IPS-18c (cell line): ENCODE measurements at regions not wholly inside any gene's neighbourhood (a gene's known extent, or its start where the extent isn't known, plus 50 kb on each side); places are given as distances from the start of the nearest gene placed in this dataset.

ENCODE experiments used
- H3K4me3 ChIP-seq: 2 replicates; pipeline ENCODE4 v1.7.0; 2013; ENCODE audit warnings: low read depth, mild to moderate bottlenecking, low read length, moderate library complexity; ENCODE audit not compliant: insufficient read depth
- H3K9me3 ChIP-seq: one replicate; pipeline ENCODE4 v1.6.1; 2013; ENCODE audit warnings: mild to moderate bottlenecking, low read length, moderate library complexity; ENCODE audit not compliant: control insufficient read depth, insufficient read depth

DNA sequence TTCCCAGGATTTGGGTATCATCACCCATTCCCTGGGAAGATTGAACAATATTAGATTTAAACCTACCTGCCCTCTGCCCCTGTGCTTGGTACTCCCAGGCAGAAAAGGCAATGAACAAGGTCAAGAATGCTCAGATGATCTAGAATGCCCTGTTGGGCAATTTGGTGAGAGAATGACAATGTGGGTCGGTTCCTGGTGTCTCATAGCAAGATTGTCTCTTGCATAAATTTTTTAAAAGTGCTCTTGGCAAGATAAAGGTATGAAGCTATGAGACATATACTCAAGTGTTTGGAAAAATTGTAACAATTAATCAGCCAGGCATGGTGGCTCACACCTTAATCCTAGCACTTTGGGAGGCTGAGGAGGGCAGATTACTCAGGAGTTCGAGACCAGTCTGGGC lies 86.0 kb upstream of the OTX2 start:
- Histone ChIP-seq H3K4me3 (no peak overlapping the region), H3K9me3 (no peaks in the 10 kb centered on the region)

DNA sequence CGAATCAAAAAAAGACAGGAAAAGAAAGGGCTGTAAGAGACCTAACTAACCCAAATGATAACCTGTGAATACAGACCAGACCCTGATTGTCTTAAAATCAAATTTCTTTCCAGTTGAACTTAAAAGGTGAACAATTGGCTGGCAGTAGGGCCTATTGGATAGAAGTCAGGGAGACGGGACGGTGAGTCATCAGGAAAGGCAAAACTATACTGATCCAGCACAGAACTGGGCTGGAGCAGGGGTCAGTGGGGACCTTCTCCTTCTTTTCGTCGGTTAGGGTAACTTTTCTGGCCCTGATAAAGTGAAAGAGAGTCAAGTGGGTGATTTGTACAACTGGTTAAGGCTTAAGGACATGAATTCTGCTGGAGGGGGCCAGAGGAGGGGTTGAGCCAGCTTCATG lies 84.9 kb upstream of the OTX2 start:
- Histone ChIP-seq H3K9me3 (no peaks in the 10 kb centered on the region), H3K4me3 (peak overlapping the region; percentile 10; the same call in 1 of the 2 replicates)

DNA sequence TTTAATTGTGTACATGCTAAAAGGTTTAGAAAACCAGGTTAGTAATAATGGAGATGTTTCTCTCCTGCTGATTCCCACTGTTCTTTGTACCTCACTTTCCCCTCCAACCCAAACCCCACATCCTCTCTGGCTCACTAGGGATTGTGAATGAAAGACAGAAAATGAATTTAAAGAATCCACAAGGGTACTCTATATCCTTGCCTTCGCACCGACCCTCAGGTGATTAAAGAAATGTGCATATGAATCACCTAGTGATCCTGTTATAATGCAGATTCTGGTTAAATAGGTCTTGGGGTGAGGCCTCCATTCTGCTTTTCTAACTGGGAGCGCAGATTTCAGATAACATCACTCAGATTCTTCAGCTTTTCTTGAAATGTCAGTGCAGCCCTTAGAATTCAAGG lies 84.3 kb upstream of the OTX2 start:
- Histone ChIP-seq H3K9me3 (no peaks in the 10 kb centered on the region), H3K4me3 (no peak overlapping the region; the same call in 1 of the 2 replicates)

GRCh38 chr14:56892959-56893358 lies 82.7 kb upstream of the OTX2 start:
- no peaks in the 10 kb centered on the region for H3K9me3 ChIP-seq

DNA sequence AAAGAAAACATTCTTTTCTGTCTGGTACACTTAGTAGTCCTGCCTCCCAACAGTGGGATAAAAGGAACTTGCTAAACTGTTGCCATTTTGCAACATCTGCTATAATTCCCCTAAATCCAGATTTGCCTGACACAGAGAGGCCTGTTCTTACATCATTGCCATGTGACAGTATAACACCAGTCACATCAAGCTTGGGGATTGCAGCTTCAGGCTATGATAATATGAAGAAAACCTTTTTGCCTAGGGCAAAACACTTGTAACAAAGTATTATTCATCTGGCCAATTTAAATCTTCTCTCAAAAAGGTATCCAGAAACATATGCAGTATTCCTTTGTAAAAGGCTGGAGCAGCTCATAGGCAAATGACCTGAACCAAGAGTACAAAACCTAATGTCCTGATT lies 80.9 kb upstream of the OTX2 start:
- no peaks in the 10 kb centered on the region for H3K9me3 ChIP-seq
- no peak overlapping the region for H3K4me3 ChIP-seq

More at GRCh38 chr14:56892959-56893358, 82.7 kb upstream of the OTX2 start:
- no peak overlapping the region for H3K4me3 ChIP-seq

DNA sequence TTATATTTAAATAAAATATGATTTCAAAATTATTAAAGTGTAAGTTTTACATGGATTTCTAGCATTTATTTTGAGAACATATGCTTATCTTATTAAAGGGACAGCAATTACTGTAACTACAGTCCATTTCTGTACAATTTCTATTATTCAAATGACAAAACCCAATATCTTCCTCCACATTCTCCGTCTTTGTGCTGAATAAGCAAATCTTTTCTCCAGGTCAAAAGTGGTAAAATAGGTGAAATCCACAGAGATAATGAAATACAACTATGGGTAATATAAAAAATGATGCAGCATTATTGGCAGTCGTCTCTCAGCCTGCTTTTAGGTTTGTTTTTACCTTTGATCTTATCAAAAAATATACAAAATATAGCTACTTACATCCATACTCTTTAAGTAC lies 79.4 kb upstream of the OTX2 start:
- Histone ChIP-seq H3K4me3 (no peak overlapping the region), H3K9me3 (no peaks in the 10 kb centered on the region)

GRCh38 chr14:56888274-56888673 lies 78.0 kb upstream of the OTX2 start:
- Histone ChIP-seq H3K9me3 (no peaks in the 10 kb centered on the region), H3K4me3 (no peak overlapping the region)

DNA sequence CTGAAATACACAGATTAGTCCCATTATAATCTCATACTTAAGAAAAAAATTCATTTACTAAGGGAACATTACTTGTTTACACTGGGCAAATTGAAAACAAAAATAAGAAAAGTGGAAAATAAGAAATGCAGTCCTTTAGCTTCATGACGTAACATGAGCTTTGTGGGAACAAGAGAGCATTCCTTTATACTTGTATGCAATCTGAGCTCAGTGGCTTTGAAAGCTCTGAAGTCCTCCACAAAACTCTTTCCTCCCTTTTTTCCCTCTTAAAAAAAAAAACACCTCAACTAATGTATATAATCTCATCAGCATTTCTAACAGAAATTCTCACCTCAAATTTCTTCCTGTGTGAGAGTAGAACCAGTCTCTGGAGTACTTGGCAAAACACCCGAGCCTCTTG lies 76.9 kb upstream of the OTX2 start:
- H3K4me3 ChIP-seq, result no peak overlapping the region
- no peaks in the 10 kb centered on the region for H3K9me3 ChIP-seq

DNA sequence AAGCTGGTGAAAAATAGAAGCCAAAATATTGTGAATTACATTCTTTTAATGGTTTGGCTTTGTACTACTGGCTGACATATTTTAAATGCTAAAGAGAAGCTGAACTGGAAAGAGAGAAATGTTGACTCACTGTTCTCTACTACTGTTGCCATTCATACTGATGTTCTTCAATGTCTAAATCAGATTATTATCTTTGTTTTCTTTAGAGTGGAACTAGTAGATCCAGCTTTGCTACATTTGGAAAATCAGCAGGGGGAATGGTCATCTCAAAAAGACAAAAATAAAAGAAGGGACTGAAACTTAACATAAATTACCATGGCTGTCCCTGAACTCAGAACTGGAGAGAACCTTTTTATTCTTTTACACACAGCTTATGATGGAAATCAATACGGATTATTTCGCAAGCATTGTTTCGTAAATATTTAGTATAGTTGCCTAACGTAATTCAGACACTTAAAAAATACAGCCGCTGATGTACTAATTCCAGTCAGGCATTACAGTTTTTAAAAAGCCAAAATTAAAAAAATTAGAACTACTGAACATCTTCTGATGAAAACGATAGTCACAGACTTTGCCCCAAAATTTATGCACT lies 76.3 kb upstream of the OTX2 start:
- H3K9me3 ChIP-seq, result no peaks in the 10 kb centered on the region

DNA sequence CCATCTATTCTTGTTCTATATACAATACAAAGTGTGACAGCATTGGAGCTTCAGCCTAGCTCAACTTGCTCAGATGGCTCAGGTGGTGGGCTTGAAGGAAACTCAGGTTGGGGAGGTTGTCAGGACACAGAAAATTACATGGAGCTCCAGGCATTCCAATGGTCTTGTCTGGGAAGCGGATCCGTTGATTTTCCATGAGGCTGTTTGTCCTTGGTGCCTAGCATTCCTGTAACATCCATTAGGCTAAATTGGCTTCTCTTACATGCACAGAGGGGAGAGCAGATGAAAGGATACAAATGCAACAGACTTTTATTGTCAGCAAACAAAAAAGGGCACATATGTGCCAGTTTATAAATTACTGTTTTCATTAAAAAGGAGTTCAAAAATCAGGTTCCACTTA lies 75.5 kb upstream of the OTX2 start:
- Histone ChIP-seq H3K9me3 (no peaks in the 10 kb centered on the region), H3K4me3 (no peak overlapping the region)

More for the DNA sequence above, 76.3 kb upstream of the OTX2 start:
- H3K4me3 ChIP-seq, result no peak overlapping the region

- H3K4me3 ChIP-seq, result no peak overlapping the region
Measured at GRCh38 chr14:56884617-56885016, 74.3 kb upstream of the OTX2 start.

DNA sequence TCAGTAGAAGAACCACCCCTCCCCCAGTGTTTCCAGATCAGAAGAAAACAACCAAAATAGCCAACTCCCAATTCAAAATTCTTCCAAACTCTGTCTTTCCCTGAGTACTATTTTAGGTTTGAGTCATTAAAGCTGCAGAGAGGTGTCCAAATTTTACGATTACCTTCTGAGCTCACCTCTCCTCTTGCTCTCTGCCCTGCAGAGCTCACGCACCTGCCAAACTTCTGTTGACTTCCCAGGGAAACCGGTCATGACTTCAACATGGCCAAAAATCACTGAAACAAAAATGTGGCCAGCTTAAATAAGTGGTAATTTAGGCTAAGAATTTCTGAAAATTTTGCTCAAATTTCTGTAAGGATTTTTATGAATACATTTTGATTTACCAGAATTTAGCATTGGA lies 70.9 kb upstream of the OTX2 start:
- Histone ChIP-seq H3K4me3 (no peak overlapping the region), H3K9me3 (no peaks in the 10 kb centered on the region)

More at GRCh38 chr14:56884617-56885016, 74.3 kb upstream of the OTX2 start:
- H3K9me3 ChIP-seq, result no peaks in the 10 kb centered on the region

GRCh38 chr14:56878766-56879165 lies 68.5 kb upstream of the OTX2 start:
- Histone ChIP-seq H3K9me3 (no peaks in the 10 kb centered on the region), H3K4me3 (no peak overlapping the region)

DNA sequence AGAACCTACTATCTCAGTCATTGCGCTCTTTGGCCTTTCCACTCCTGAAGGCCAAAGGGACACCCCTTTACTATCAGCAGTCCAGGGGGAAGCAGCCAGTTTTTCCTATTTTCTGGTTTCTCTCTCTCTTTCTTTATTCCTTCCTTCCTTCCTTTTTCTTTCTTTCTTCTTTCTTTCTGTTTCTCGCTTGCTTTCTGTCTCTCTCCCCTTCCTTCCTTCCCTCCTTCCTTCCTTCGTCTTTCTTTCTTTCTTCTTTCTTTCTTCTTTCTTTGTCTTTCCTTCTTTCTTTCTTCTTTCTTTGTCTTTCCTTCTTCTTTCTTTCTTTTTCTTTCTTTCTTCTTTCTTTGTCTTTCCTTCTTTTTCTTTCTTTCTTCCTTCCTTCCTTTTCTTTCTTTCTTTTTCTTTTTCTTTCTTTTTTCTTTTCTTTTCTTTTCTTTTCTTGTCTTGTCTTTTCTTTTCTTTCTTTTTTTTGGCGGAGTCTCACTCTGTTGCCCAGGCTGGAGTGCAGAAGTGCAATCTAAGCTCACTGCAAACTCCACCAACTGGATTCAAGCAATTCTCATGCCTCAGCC lies 64.9 kb upstream of the OTX2 start:
- H3K9me3 ChIP-seq, result no peaks in the 10 kb centered on the region
- no peak overlapping the region for H3K4me3 ChIP-seq

DNA sequence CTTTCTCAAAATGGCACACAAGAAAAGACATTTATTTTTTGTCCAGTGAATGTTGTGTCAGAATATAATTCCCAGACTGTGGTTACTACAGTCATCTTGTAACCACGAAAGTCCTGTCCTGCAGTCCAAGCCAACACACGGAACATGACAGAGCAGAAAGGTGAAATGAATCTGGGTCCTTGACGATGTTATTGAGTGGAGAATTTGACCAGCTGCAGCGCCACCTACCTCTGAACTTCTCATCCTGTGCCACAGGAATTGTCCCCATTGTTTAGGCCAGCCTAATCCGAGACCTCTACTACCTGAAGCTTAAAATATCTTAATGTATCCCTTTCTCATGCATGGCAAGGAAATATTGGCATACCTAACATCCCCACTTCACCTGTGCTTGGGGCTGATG lies 64.1 kb upstream of the OTX2 start:
- Histone ChIP-seq H3K9me3 (no peaks in the 10 kb centered on the region), H3K4me3 (no peak overlapping the region)

DNA sequence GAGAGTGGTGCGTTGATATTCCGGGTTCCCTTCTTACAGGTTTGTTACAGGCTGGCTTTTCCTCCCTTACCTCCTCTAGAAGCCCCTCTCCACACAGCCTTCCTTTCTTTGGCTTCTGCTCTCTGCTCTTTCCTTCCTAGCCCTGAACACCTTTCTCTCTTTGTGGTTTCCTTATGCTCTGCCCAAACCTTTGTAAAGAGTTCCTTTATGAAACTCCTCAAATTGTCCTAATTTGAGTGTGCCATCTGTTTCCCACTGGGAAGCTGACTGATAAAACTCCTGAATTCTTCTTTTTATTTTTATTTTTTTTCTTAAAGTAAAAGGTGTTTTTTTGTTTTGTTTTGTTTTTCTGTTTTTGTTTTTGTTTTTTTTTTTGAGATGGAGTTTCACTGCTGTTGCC lies 60.1 kb upstream of the OTX2 start:
- no peak overlapping the region for H3K4me3 ChIP-seq
- H3K9me3 ChIP-seq, result no peaks in the 10 kb centered on the region

DNA sequence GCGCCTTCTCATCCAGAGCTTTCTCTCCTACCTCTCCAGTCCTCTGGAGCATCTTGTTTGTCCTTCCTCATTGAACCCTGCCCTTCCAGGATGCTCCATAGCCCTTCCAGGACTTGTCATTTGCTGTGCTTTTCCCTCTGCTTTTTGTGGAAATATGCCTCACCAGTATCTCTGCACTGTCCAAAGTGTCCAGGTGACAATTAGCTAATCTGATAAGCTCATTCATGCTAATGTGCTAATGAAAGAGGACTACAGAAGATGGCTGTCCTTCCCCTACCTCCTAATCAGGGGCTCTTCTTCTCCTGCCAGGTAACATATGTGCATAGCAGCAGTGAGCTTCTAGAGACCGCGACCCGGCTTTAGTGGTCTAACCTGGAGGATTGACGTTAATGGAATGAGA lies 58.4 kb upstream of the OTX2 start:
- H3K9me3 ChIP-seq, result no peaks in the 10 kb centered on the region
- no peak overlapping the region for H3K4me3 ChIP-seq

- no peak overlapping the region for H3K4me3 ChIP-seq
- H3K9me3 ChIP-seq, result no peaks in the 10 kb centered on the region
Measured at GRCh38 chr14:56862836-56863235, 52.6 kb upstream of the OTX2 start.

- Histone ChIP-seq H3K9me3 (no peaks in the 10 kb centered on the region), H3K4me3 (no peak overlapping the region)
Measured at GRCh38 chr14:56860441-56860840, 50.2 kb upstream of the OTX2 start.
